Osteocyte (in vitro differentiated cells): ENCODE measurements at regions not wholly inside any gene's neighbourhood (a gene's known extent, or its start where the extent isn't known, plus 50 kb on each side); places are given as distances from the start of the nearest gene placed in this dataset.

Experiments used
- DNase-seq: peaks from one replicate; pipeline ENCODE4 v3.0.0; 2021; ENCODE audit warnings: mixed read lengths; ENCODE audit not compliant: unreplicated experiment; ENCODE audit errors: extremely low spot score
- H3K27ac Mint-ChIP-seq: one replicate; pipeline ENCODE4 v1.8.0; 2021; ENCODE audit warnings: mild to moderate bottlenecking, mixed read lengths; ENCODE audit not compliant: unreplicated experiment
- H3K27me3 Mint-ChIP-seq: one replicate; pipeline ENCODE4 v1.8.0; 2021; ENCODE audit warnings: mixed read lengths; ENCODE audit not compliant: unreplicated experiment
- H3K36me3 Mint-ChIP-seq: one replicate; pipeline ENCODE4 v1.8.0; 2021; ENCODE audit warnings: mixed read lengths; ENCODE audit not compliant: unreplicated experiment
- H3K4me1 Mint-ChIP-seq: one replicate; pipeline ENCODE4 v1.8.0; 2021; ENCODE audit warnings: mixed read lengths; ENCODE audit not compliant: unreplicated experiment
- H3K4me3 Mint-ChIP-seq: one replicate; pipeline ENCODE4 v1.8.0; 2021; ENCODE audit warnings: mild to moderate bottlenecking, moderate library complexity, mixed read lengths; ENCODE audit not compliant: unreplicated experiment
- H3K9me3 Mint-ChIP-seq: one replicate; pipeline ENCODE4 v1.8.0; 2021; ENCODE audit warnings: mixed read lengths; ENCODE audit not compliant: unreplicated experiment
- TF ChIP-seq, protein P1 (sequence below): fragments of 200-600 bp; sonication (generic); IDR thresholded peaks from 2 replicates; pipeline ENCODE4 v1.5.0; 2021; ENCODE audit warnings: antibody characterized with exemption, mild to moderate bottlenecking, moderate library complexity

- Mint-ChIP-seq H3K4me3 (no peak overlapping the region), H3K4me1 (no peaks in the 10 kb centered on the region), H3K36me3 (no peaks in the 10 kb centered on the region), H3K9me3 (no peaks in the 10 kb centered on the region), H3K27me3 (peaks cover 6% of the 10 kb centered on the region), H3K27ac (no peak overlapping the region)
- no peak for DNase-seq
- TF ChIP-seq, protein P1, sequence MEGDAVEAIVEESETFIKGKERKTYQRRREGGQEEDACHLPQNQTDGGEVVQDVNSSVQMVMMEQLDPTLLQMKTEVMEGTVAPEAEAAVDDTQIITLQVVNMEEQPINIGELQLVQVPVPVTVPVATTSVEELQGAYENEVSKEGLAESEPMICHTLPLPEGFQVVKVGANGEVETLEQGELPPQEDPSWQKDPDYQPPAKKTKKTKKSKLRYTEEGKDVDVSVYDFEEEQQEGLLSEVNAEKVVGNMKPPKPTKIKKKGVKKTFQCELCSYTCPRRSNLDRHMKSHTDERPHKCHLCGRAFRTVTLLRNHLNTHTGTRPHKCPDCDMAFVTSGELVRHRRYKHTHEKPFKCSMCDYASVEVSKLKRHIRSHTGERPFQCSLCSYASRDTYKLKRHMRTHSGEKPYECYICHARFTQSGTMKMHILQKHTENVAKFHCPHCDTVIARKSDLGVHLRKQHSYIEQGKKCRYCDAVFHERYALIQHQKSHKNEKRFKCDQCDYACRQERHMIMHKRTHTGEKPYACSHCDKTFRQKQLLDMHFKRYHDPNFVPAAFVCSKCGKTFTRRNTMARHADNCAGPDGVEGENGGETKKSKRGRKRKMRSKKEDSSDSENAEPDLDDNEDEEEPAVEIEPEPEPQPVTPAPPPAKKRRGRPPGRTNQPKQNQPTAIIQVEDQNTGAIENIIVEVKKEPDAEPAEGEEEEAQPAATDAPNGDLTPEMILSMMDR: no peak
Observed at GRCh38 chr4:42715807-42716482, 59.0 kb upstream of the ATP8A1 start.

GRCh38 chr4:42713391-42713790, 56.5 kb upstream of the ATP8A1 start:
- DNase-seq: no peak
- H3K27ac Mint-ChIP-seq: no peak overlapping the region
- H3K9me3 Mint-ChIP-seq: no peaks in the 10 kb centered on the region
- no peaks in the 10 kb centered on the region for H3K36me3 Mint-ChIP-seq
- H3K4me3 Mint-ChIP-seq: no peak overlapping the region
- TF ChIP-seq, protein P1: no peak
- H3K4me1 Mint-ChIP-seq: no peaks in the 10 kb centered on the region
- H3K27me3 Mint-ChIP-seq: peaks cover 9% of the 10 kb centered on the region

GRCh38 chr4:42712854-42713253, 55.9 kb upstream of the ATP8A1 start:
- DNase-seq: no peak
- TF ChIP-seq, protein P1: no peak
- Mint-ChIP-seq H3K36me3 (no peaks in the 10 kb centered on the region), H3K4me1 (no peaks in the 10 kb centered on the region), H3K27me3 (peaks cover 9% of the 10 kb centered on the region), H3K4me3 (no peak overlapping the region), H3K9me3 (no peaks in the 10 kb centered on the region), H3K27ac (no peak overlapping the region)

GRCh38 chr4:42711496-42711895, 54.6 kb upstream of the ATP8A1 start:
- H3K27ac Mint-ChIP-seq: no peak overlapping the region
- H3K36me3 Mint-ChIP-seq: no peaks in the 10 kb centered on the region
- no peaks in the 10 kb centered on the region for H3K4me1 Mint-ChIP-seq
- TF ChIP-seq, protein P1: no peak
- H3K27me3 Mint-ChIP-seq: peaks cover 9% of the 10 kb centered on the region
- H3K4me3 Mint-ChIP-seq: no peak overlapping the region
- no peak for DNase-seq
- H3K9me3 Mint-ChIP-seq: no peaks in the 10 kb centered on the region

GRCh38 chr4:42710761-42711160, 53.9 kb upstream of the ATP8A1 start:
- H3K4me3 Mint-ChIP-seq: no peak overlapping the region
- no peaks in the 10 kb centered on the region for H3K4me1 Mint-ChIP-seq
- H3K27ac Mint-ChIP-seq: no peak overlapping the region
- no peak for DNase-seq
- no peaks in the 10 kb centered on the region for H3K36me3 Mint-ChIP-seq
- peaks cover 9% of the 10 kb centered on the region for H3K27me3 Mint-ChIP-seq
- TF ChIP-seq, protein P1: no peak
- H3K9me3 Mint-ChIP-seq: no peaks in the 10 kb centered on the region
